ENCODE measurements at regions not wholly inside any gene's neighbourhood (a gene's known extent, or its start where the extent isn't known, plus 50 kb on each side); places are given as distances from the start of the nearest gene placed in this dataset.

DNA sequence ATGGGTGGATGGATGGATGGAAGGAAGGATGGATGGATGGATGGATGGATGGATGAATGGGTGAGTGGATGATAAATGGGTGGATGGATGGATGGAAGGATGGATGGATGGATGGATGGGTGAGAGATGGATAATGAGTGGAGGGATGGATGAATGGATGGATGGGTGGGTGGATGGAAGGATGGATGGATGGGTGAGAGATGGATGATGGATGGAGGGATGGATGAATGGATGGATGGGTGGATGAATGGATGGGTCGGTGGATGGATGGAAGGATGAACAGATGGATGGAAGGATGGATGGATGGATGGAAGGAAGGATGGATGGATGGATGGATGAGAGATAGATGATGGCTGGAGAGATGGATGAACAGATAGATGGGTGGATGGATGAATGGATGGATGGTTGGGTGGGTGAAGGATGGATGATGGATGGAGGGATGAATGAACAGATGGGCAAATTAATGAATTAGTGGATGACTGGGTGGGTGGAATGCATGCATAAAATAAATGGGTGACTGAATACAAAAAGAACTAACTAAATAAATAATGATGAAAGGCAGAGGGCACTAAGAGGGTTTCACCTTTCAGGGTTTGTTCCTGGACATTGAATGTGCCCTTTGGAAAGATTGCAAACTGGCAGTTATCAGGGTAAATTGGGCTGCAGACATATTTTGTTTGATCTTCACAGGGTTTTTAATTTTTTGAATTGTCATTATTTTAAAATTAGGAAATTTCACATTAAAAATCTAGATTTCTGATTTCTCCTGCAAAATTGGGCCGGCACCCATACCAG lies 50.9 kb upstream of the PTPN1 start:
- no peak for ATAC-seq
- no peaks in the 10 kb centered on the region for H3K36me3 ChIP-seq (ENCODE audit: insufficient read depth in 1 of 2, low read depth in 1 of 2)
- H3K9me3 ChIP-seq: no peaks in the 10 kb centered on the region
- intact Hi-C loops (cut with DNase I): no loop called here
- WGBS, 3 donors: 87 to 95% (median 93%) methylated on average over 2 of the region's 2 CpGs
- peaks cover 13% of the 10 kb centered on the region for H3K4me1 ChIP-seq
- TF ChIP-seq CTCF (IDR thresholded peaks at IDR 0.05): no peak
- no peak for DNase-seq
- no peak overlapping the region for H3K27ac ChIP-seq
- H3K4me3 ChIP-seq: no peak overlapping the region
- H3K27me3 ChIP-seq (ENCODE audit: insufficient read depth in 3 of 3, low read length in 2 of 3): no peaks in the 10 kb centered on the region

DNA sequence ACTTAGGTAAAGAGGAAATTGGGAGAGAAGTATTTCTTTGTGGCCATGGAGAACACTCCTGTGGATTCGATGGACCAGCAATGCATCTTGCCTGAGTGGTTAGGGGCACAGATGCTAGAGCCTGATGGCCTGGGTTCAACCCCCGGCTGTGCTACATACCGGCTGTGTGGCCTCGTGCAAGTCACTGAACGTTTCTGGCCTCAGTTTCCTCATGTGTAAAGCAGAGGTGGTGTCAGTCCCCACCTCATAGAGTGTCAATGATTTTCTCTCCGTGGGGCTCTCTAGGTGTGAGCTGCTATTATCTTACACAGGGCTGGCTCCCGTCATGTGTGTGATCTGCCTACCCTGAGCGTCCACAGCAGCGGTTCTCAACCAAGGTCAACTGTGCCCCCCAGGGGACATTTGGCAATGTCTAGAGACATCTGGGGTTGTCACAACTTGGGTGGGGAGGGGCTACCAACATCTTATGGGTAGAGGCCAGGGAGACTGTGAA lies 50.0 kb upstream of the PTPN1 start:
- H3K36me3 ChIP-seq (ENCODE audit: insufficient read depth in 1 of 2, low read depth in 1 of 2): no peaks in the 10 kb centered on the region
- H3K4me3 ChIP-seq: no peak overlapping the region
- H3K4me1 ChIP-seq: peaks cover 19% of the 10 kb centered on the region
- peak; percentile 18 to 30 (median 22) for ATAC-seq
- intact Hi-C loops (cut with DNase I): loop anchor here (2.0 to 10.0 kb wide), 5 partner anchors 59 to 345 kb away; partner anchors contain the start of gene UBE2V1 (in 1 of the 2)
- TF ChIP-seq CTCF (IDR thresholded peaks at IDR 0.05): no peak
- peak overlapping the region; percentile 71 for H3K27ac ChIP-seq
- no peaks in the 10 kb centered on the region for H3K27me3 ChIP-seq (ENCODE audit: insufficient read depth in 3 of 3, low read length in 2 of 3)
- WGBS, 3 donors: 49 to 60% (median 53%) methylated on average over 9 of the region's 9 CpGs
- no peaks in the 10 kb centered on the region for H3K9me3 ChIP-seq
- DNase-seq: no peak
